HG03521 (cell line): ENCODE measurements at regions not wholly inside any gene's neighbourhood (a gene's known extent, or its start where the extent isn't known, plus 50 kb on each side); places are given as distances from the start of the nearest gene placed in this dataset.
"Not testable (repeated sequence)": the region's sequence is repeated elsewhere in the genome, so short reads cannot be mapped to it uniquely, and the experiment has no call there.

Source experiments
- ATAC-seq: cut with Tn5 transposase; IDR thresholded peaks from one replicate; pipeline ENCODE4 v1.9.1; 2021; ENCODE audit warnings: mild to moderate bottlenecking, moderate library complexity; ENCODE audit not compliant: unreplicated experiment

DNA sequence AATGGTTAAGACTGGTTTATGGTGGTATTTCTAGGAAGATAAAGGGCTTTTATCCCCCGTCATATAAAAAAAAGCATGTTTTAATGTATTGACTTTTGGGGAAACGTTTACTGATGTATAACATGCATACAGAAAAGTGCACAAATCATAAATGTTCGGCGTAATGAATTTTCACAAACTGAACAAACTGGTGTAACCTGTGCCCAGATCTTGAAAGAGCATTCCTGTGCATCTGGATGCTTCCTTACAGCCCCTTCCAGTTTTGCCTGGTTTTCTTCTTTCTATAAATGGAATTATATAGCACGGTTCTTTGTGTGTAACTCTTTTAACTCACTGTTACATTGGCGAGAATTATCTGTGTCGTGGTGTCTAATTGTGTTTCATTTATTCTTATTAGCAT is 693.8 kb upstream of the TBX3 start:
- no peak for ATAC-seq

DNA sequence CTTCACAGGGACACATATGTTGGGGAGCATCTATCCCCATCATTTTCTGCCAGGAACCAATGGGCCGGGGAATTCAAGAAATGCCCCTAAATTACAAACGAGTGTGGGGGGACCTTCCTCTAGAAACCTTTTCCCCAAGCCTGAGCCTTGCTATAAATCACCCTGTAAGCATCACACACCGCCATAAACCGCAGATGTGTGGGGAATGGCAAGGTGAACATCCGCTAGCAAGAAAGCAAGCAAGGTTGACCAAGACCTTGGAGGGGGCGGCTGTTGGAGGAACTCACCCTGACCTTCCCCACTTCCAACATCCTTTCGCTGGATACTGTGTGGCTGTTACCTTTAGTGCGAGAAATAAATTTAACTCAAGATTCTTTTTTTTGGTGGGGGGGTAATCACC is 693.3 kb upstream of the TBX3 start:
- no peak for ATAC-seq

DNA sequence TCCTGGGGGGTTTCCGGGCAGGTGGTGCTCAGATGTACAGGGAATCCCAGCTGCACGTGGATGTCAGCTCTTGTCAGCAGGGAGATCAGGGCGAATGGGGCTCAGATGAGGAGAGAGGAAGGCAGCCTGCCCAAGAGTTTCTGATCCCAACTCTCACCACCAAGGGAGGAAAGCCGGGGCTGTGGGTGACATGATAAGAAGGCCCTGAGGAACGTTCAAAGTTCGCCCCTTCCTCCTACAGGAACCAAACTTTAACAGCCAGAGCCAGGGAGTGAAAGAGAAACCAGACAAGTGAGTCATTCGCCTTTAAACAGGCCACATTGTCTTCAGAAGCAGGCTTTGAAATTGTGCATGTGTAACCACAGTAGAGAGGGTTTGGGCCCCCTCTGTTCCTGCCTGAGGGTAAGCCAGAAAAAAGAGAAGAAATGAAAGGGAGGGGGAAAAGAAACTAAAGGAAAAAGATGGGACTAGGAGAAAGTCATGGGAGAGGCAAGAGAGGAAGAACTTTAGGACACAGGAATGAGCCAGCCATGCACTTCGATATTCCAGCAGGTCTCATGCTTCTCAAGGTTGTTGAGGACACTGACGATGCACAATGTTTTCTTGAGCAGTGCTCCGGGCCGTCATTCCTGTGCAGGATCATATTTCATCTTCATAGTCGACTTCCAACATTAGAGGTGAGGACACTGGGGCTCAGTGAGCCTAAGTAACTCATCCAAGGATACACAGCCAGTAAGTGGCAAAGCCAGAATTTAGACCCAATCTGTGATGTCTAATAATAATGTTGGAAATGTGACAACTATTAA is 691.4 kb upstream of the TBX3 start:
- peak; percentile 89 for ATAC-seq

DNA sequence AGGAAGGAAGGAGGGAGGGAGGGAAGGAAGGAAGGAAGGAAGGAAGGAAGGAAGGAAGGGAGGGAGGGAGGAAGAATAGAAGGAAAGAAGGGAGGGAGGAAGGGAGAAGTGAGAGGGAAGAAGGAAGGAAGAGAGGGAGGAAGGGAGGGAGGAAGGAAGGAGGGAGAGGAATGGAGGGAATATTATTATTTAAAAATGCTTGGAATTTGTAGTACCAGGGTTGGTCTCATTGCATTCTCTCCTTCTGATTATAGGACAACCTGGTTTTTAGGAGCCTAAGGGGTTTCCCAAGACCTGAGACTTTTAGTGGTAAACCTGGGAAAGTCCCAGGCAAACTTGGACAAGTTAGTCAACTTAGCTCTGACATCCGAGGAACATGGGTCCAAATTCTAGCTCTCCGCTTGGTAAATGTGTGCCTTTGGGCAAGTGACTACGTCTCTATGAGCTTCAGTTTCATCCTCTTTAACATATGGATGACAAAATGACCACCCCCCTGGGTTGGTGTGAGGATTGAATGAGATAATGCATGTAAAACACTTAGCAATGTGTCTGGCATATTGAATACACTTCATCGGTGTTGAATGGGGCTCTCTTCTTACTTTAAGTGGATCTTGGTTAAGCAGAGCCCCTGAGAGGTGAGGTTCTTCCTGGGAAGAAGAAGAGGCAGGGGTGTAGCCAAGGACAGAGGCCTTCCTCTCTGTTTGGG is 690.7 kb upstream of the TBX3 start:
- peak; percentile 16 for ATAC-seq

DNA sequence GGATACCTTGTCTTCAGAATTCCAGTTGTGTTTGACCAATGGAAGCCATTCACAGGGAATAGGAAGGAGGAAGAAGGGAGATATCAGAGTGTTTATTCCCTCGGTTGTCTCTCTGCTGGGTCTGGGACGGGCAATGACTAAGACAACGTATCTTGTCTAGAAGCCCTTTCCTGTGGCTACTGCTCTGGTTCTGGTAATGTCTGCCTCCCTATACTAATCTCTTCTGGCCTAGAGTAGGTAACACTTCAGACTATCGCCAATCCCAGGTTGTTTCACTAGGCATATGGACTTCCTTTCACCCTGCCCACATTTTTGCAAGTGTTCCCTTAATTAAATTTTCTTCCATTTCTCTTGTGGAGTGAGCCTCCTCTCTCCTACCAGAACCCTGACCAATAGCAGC is 687.7 kb upstream of the TBX3 start:
- ATAC-seq, result no peak

DNA sequence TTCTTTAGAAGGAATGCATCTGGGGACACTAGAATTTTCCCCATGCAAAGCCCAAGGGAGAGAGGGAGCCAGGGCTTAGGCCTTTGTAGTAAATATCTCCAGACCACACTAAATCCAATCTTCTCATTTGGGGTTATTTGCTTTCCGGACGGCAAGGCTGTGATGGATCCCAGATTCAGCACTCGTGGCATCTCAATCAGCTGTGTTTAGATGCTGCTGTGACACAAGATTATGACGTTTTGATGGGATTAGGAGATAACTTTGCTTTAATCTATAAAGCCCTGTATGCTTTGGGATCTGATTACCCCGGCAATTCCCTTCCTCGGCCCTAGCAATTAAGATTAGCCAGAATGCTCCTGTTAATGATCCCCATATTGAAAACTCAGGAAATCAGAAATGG is 686.7 kb upstream of the TBX3 start:
- no peak for ATAC-seq

DNA sequence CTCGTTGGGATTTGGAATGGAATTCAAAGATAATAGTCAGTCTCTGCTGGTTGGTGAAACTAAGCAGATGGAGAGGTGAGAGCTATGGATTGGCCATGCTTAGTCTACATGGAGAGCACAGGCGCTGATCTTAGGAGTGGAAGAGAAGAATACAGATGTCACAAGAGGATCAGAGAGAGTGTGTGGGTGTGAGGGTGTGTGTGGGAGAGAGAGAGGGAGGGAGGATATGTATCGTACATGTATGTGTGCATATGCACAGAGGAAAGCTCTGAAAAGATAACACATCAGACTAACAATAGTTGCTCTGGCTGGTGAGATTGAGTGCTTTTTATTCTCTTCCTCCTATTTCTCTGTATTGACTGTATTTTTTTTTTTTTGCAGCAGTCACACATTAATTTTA is 686.2 kb upstream of the TBX3 start:
- no peak for ATAC-seq

DNA sequence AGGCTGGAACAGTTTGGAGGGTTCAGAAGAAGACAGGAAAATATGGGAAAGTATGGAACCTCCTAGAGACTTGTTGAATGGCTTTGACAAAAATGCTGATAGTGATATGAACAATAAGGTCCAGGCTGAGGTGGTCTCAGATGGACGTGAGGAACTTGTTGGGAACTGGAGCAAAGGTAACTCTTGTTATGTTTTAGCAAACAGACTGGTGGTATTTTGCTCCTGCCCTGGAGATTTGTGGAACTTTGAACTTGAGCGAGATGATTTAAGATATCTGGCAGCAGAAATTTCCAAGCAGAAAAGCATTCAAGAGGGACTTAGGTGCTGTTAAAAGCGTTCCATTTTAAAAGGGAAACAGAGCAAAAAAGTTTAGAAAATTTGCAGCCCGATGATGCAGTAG is 682.3 kb upstream of the TBX3 start:
- not testable (repeated sequence) for ATAC-seq

DNA sequence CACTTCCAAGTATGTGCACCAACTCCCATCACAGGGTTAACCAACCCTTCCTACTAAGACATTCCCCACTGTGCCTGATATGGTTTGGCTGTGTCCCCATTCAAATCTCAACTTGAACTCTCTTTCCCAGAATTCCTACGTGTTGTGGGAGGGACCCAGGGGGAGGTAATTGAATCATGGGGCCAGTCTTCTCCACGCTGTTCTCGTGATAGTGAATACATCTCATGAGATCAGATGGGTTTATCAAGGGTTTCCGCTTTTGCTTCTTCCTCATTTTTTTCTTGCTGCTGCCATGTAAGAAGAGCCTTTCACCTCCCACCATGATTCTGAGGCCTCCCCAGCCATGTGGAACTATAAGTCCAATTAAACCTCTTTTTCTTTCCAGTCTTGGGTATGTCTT is 681.8 kb upstream of the TBX3 start:
- not testable (repeated sequence) for ATAC-seq

DNA sequence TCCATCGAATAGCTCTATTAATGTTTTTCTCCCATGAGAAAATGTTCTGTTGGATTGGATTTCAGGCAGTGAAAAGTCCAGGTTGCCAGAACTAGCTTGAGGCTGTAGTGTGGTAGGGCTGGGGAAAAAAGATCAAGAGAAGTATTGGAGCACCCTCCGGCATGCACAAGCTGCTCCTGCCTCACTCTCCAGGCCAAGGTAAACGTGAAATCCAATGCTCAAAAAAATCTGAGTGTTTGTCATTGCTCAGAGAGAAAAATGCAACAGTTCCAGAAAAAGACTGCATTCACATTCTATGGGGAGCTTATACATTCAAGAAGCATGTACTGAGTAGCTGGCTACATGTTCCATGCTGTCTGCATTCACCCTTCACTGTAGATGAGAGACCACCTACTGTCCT is 680.9 kb upstream of the TBX3 start:
- no peak for ATAC-seq

DNA sequence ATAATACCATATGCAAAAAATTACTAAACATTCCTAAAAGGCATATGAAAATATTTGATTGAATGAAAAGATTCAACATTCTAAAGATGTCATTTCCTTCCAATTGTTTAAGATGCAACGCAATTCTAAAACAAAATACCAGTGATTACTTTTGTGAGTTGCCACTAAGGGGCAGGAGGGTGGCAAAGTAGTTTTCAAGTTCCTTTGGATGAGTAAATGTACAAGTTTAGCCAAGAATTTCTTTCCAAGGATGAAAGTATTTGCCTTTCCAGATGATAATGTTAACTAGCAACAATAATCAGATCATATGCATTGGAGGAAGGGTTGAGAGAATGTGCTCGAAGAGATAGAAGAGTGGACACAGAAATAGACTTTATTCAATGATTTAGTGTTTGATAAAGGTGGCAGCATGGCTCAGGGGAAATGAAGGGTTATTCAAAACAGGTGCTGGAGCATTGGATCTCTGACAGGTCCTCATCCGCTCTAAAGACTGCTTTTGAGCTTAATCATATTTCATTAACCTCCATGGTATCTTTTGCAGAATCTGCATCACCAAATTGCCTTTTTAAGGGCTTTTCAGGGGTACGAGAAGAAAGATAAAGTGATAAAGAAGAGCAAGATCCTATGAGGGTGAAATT is 678.5 kb upstream of the TBX3 start:
- no peak for ATAC-seq

DNA sequence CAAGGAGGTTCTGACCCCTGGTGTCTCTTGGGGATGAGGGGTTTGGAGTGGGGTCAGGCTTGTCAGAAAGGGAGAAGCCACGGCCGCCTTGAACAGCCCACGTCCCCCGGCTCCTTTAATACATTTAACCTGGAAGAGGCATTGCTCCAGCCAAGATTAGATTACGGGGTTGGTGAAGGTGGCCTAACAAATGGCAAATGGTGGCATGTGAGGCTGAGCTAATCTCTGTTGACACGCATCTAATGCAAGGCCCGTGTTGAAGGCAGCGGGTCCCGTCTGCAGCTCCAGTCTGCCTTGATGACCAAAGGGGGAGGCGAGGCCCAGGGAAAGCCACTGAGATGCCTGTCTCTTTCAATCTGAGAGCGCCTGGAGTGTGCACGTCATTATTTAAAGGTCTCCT is 673.7 kb upstream of the TBX3 start:
- no peak for ATAC-seq

DNA sequence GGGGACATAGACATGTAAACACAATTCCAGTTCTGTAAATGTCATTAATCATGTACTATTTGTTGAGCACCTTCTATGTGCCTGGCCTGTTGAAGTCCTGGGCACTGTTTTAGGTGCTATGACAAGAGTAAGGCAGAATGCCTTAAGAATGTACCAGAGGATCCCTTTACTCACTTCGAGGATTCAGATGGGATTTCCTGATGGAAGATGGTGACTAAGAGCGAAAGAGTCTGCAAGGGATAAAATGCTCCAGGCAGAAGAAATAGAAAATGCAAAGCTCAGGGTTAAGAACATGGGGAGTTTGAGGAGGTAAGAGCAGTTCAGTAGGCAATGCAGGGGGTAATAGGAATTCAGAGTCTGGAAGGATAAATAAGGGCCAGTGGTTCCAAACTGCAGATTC is 671.3 kb upstream of the TBX3 start:
- ATAC-seq, result no peak

DNA sequence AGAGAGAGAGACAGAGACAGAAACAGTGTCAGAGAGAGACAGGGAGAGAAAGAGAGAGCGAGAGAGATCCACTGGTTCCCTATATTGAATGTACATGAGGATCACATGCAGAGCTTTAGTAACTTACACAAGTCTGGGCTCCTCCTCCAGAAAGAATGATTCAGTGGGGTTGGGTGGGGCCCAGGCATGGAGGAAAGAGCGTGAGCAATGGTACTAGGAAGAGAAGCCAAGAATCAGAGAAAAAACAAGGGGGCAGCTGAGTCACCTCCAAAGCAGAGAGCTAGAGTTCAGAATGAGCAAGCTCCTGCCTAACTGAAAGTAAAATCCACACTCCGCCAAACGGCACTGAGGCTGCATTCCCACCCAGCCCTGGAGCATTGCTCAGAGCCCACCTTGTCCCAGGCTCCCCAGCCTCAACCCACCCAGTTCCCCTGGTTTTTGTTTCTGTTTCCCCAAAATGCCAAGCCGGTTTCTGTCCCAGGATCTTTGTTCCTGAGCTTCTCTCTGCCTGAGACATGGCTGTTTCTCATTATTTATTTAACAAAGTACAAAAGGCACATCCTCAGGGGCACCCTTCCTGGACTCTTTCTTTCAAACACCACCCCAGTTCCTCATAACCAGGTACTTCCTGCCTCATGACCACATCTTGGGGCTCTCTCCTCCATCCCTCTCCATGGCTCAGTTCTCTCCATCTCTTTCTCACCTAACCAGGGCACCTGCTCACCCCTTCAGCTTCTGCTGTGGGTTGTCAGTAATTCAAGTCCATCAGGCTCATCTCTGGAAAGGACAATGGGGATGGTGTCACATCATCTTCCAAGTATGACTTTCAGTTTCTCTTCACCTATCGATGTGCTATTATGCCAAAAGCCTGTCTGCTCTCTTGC is 670.3 kb upstream of the TBX3 start:
- no peak for ATAC-seq

DNA sequence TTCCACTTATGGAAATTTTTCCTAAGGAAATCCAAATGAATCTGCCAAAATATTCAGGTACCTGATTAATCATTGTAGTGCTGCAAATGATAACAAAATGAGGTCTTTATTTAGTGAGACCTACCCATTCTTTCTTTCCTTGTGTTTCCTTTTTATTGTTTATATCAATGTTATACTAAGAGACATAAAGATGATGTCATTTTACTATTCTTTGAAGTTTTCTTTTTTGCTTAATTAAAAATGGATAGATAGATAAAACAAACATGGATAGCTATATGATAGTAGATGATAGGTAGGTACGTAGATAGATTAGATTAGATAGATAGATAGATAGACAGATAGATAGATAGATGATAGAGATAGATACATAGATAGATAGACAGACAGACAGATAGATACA is 669.5 kb upstream of the TBX3 start:
- no peak for ATAC-seq

DNA sequence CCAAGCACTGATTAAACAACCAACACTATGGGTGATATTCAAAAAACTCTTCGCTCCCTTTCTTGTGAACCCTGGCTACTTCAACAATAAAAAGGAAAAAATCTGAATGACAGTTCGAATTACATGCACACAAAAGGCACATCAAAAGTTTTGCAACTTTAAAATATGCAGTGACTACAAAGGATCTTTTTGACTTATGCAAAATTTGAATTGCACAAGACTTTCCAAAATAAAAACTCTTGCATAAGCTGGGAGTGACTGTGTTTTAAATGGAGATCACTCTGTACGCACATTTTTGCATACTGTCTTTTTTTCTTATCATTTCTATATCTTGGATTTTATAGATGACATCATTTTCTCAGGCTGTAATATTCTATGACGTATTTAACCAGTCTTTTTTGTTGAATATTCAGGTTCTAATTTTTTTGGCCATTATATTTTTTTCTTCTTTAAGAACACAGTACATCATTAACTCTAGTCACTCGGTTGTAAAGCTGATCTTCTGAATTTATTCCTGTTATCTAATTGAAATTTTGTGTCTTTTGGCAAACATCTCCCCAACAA is 667.6 kb upstream of the TBX3 start:
- ATAC-seq, result no peak

DNA sequence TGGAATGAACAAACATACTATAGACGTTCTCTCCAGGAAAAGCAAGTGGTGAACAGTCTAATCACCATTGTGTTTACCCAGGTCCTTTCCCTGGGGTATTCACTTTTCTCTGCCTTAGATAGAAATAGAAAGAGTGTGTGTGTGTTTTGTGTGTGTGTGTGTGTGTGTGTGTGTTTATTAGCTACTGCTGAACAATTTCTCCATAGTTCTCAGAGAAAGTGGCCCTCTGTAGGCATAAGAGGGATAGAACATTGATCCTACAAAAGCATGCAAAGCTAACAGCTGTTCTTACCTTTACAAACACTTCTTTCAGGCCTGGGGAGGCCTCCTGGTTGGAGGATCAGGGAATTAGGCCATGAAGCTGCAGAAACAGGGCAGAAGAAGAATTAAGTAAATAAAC is 665.7 kb upstream of the TBX3 start:
- no peak for ATAC-seq

DNA sequence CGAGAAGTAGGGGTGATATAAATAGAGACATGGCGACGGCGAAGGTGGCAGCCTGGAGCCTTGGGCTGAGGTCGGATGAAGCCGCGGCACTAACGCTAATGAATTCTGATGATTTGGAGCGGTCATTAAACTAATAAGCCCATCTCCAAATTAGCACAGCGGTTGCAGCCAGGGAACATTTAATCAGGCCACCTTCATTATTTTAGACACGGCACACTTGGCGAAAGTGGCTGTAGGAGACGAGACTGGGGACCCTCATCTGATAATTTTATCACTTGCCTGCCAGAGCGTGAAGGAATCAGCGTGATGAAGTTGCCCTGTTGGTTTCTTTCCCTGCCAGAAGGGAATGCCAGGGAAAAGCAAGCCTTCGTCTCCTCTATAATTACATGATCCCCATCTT is 664.3 kb upstream of the TBX3 start:
- ATAC-seq, result no peak

DNA sequence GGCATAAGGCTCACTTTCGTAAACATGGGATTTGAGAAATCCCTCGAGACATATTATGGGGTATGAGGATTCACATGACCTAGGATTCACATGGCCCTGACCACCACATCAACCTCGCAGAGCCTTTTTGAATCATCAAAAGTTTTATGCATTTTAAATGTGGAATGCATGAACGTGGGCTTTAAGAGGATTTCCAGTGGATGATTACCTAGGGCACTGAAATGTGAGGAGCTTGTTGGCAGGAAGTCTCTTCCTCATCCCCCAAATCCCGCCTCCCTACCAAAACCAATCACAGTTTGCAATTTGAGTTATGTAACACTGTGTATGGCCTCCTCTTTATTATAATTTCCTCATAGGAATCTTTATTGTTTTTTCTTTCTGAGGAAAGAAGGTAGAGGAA is 659.6 kb upstream of the TBX3 start:
- ATAC-seq, result no peak

DNA sequence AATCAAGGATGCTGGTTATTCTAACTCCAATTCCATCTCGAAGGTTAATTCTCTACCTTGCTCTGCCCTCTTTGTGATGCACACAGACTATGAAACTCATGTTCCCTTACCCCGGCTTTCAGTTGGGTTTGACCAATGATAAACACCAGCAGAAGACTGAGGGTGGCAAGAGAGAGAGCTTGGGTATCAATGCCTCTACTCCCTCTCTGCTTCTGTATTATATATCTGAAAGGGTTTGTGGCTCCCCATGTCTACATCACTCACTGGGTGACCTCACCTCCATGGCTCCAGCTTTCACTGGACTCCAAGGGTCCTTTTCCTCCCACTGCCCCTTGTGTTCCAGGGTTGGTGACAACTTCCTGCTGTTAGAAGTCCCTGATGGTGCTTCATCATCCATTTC is 659.0 kb upstream of the TBX3 start:
- no peak for ATAC-seq

DNA sequence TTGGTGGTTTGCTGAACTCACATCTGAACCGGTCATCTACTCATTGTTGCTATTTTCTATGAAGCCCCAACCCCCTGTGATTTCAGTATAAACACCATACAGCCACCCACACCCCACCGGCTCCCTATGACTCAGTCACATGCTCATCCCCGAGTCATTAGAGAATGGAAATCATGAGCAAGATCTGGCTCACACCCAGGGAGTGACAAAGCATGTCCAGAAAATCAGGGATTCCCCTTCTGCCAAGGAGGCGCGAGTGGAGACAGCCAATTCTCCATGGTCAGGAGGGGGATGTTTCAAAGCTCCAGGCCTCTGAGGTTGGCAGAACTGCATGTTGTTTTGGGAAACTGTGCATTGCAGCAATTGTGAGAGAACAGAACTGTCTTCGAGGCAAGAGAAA is 657.5 kb upstream of the TBX3 start:
- ATAC-seq, result no peak
